Stimulated activated CD4-positive, alpha-beta T cell treated with anti-CD3 and anti-CD28 coated beads, Interleukin-2, amount 100 ng/mL, for 48 hours (primary cell): ENCODE measurements at regions not wholly inside any gene's neighbourhood (a gene's known extent, or its start where the extent isn't known, plus 50 kb on each side); places are given as distances from the start of the nearest gene placed in this dataset.

Source experiments
- DNase-seq, 2 donors: peaks; one replicate each; pipeline ENCODE4 v3.0.0-alpha.2; 2020

GRCh38 chr15:38672814-38673670 is 108.4 kb upstream of the RASGRP1 start:
- no peak for DNase-seq

- DNase-seq, result no peak
Observed at GRCh38 chr15:38674448-38674847, 109.8 kb upstream of the RASGRP1 start.

GRCh38 chr15:38678281-38678680 is 113.7 kb upstream of the RASGRP1 start:
- no peak for DNase-seq

- no peak for DNase-seq
Observed at GRCh38 chr15:38680775-38681174, 116.2 kb upstream of the RASGRP1 start.

- no peak for DNase-seq
Observed at GRCh38 chr15:38682363-38682762, 117.7 kb upstream of the RASGRP1 start.

- DNase-seq, result no peak
Observed at GRCh38 chr15:38682861-38683260, 118.2 kb upstream of the RASGRP1 start.

- DNase-seq, result peak; percentile 63 to 67
Observed at GRCh38 chr15:38683382-38684242, 119.0 kb upstream of the RASGRP1 start.

GRCh38 chr15:38684440-38685010 is 119.9 kb upstream of the RASGRP1 start:
- DNase-seq, result no peak

GRCh38 chr15:38685686-38686339 is 121.2 kb upstream of the RASGRP1 start:
- DNase-seq, result no peak

- no peak for DNase-seq
Observed at GRCh38 chr15:38687340-38687739, 122.7 kb upstream of the RASGRP1 start.

GRCh38 chr15:38687775-38688495 is 123.3 kb upstream of the RASGRP1 start:
- no peak for DNase-seq

GRCh38 chr15:38688761-38689160 is 124.1 kb upstream of the RASGRP1 start:
- DNase-seq, result peak; percentile 53 to 56

- no peak for DNase-seq
Observed at GRCh38 chr15:38689522-38689921, 124.9 kb upstream of the RASGRP1 start.

GRCh38 chr15:38690216-38690615 is 125.6 kb upstream of the RASGRP1 start:
- no peak for DNase-seq

GRCh38 chr15:38690719-38691332 is 126.2 kb upstream of the RASGRP1 start:
- DNase-seq, result peak; percentile 81 to 82

- no peak for DNase-seq
Observed at GRCh38 chr15:38691377-38691776, 126.8 kb upstream of the RASGRP1 start.

GRCh38 chr15:38691965-38692788 is 127.6 kb upstream of the RASGRP1 start:
- DNase-seq, result no peak

- DNase-seq, result no peak
Observed at GRCh38 chr15:38692789-38693062, 128.1 kb upstream of the RASGRP1 start.

GRCh38 chr15:38695249-38696108 is 130.9 kb upstream of the RASGRP1 start:
- DNase-seq, result no peak

- DNase-seq, result peak; percentile 53 to 57
Observed at GRCh38 chr15:38696109-38696727, 131.6 kb upstream of the RASGRP1 start.
